ENCODE measurements at regions not wholly inside any gene's neighbourhood (a gene's known extent, or its start where the extent isn't known, plus 50 kb on each side); places are given as distances from the start of the nearest gene placed in this dataset.

DNA sequence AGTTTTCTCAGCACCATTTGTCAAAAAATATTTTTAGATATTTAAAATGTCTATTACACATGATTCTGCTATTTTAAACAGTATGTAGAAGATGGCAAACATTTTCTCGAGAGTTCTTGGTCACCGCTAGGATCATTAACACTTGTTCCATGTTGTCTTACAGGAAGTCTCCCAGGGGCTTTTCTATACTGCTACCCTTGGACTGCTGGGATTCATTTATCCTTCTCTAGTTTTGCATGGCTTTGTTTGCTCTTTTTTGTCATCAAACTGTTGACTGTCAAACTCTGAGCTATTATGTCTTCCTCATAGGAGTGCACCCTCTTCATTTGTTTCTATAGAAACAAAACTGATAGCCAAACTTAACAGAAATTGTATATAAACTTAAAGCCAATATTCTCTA is 184.9 kb downstream of the CDCA7 start:
- Histone ChIP-seq H3K9me3 (ENCODE audit: insufficient read depth, low read length, severe bottlenecking) (no peaks in the 10 kb centered on the region), H3K27me3 (ENCODE audit: insufficient read depth, low read length, poor library complexity) (no peaks in the 10 kb centered on the region), H3K4me2 (ENCODE audit: insufficient read depth, low read length) (no peak overlapping the region), H3K4me1 (ENCODE audit: insufficient read depth, low read length) (peaks cover 8% of the 10 kb centered on the region), H4K20me1 (ENCODE audit: insufficient read depth, low read length) (no peaks in the 10 kb centered on the region), H3K4me3 (ENCODE audit: low read depth in 1 of 2, low read length in 2 of 2) (no peak overlapping the region), H3K9ac (ENCODE audit: low read depth, low read length) (no peak overlapping the region), H2AFZ (ENCODE audit: low read depth, low read length) (no peak overlapping the region), H3K27ac (ENCODE audit: low read length) (no peak overlapping the region), H3K79me2 (ENCODE audit: insufficient read depth, low read length) (no peaks in the 10 kb centered on the region), H3K36me3 (ENCODE audit: insufficient read depth, low read length) (no peaks in the 10 kb centered on the region)
- DNase-seq (no peak), ATAC-seq (ENCODE audit: insufficient read depth, low read depth) (no peak)
- TF ChIP-seq EZH2 (IDR thresholded peaks at IDR 0.05; ENCODE audit: borderline replicate concordance, low read depth, low read length, severe bottlenecking), result no peak
- TF ChIP-seq, protein P1, sequence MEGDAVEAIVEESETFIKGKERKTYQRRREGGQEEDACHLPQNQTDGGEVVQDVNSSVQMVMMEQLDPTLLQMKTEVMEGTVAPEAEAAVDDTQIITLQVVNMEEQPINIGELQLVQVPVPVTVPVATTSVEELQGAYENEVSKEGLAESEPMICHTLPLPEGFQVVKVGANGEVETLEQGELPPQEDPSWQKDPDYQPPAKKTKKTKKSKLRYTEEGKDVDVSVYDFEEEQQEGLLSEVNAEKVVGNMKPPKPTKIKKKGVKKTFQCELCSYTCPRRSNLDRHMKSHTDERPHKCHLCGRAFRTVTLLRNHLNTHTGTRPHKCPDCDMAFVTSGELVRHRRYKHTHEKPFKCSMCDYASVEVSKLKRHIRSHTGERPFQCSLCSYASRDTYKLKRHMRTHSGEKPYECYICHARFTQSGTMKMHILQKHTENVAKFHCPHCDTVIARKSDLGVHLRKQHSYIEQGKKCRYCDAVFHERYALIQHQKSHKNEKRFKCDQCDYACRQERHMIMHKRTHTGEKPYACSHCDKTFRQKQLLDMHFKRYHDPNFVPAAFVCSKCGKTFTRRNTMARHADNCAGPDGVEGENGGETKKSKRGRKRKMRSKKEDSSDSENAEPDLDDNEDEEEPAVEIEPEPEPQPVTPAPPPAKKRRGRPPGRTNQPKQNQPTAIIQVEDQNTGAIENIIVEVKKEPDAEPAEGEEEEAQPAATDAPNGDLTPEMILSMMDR (IDR thresholded peaks at IDR 0.05; ENCODE audit: borderline replicate concordance, extremely low read depth, low read length, poor library complexity, severe bottlenecking), result no peak

DNA sequence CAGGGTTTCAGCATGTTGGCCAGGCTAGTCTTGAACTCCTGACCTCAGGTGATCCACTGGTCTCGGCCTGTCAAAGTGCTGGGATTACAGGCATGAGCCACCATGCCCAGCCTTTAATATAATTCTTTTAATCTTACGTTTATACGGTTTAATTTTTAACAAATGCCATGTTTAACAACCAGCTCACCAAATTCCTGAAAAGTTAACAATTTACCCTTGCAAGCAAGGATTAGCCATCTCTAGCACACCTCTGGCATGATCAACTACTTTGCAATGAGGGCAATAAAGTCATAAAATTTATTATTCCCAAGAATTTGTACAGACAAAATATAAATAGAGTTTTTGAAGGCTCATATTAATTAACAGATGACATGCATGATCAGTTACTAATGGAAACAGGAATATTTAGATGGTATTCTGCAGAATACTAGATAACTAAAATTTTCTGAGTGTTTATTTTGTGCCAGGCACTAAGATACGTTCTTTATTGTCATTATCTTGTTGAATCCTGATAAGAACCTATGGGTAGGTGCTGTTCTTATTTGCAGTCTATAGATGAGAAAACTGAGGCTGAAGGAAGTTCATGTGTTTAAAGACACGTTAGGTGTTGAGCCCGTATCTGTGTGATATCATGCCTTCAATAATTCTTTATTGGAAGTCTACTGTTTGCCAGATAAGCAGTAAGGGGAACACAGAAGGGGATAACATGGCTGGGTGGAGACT is 190.1 kb downstream of the CDCA7 start:
- H3K4me2 ChIP-seq (ENCODE audit: insufficient read depth, low read length), result peak overlapping the region; percentile 51
- DNase-seq (no peak), ATAC-seq (ENCODE audit: insufficient read depth, low read depth) (no peak)
- no peaks in the 10 kb centered on the region for H3K36me3 ChIP-seq (ENCODE audit: insufficient read depth, low read length)
- H3K27me3 ChIP-seq (ENCODE audit: insufficient read depth, low read length, poor library complexity), result no peaks in the 10 kb centered on the region
- H4K20me1 ChIP-seq (ENCODE audit: insufficient read depth, low read length), result no peaks in the 10 kb centered on the region
- no peak for TF ChIP-seq EZH2 (IDR thresholded peaks at IDR 0.05; ENCODE audit: borderline replicate concordance, low read depth, low read length, severe bottlenecking)
- TF ChIP-seq, protein P1 (IDR thresholded peaks at IDR 0.05; ENCODE audit: borderline replicate concordance, extremely low read depth, low read length, poor library complexity, severe bottlenecking), result no peak
- H3K9ac ChIP-seq (ENCODE audit: low read depth, low read length), result peak overlapping the region; percentile 26; the same call in 1 of the 2 replicates
- no peaks in the 10 kb centered on the region for H3K9me3 ChIP-seq (ENCODE audit: insufficient read depth, low read length, severe bottlenecking)
- H2AFZ ChIP-seq (ENCODE audit: low read depth, low read length), result peak overlapping the region; percentile 43; the same call in 1 of the 2 replicates
- peaks cover 40% of the 10 kb centered on the region for H3K4me1 ChIP-seq (ENCODE audit: insufficient read depth, low read length)
- peak overlapping the region in 1 of 2 experiments; percentile 22; a peak in 2 of 4 replicates for H3K4me3 ChIP-seq (ENCODE audit: low read depth in 1 of 2, low read length in 2 of 2)
- no peaks in the 10 kb centered on the region for H3K79me2 ChIP-seq (ENCODE audit: insufficient read depth, low read length)
- peak overlapping the region; percentile 85 for H3K27ac ChIP-seq (ENCODE audit: low read length)

DNA sequence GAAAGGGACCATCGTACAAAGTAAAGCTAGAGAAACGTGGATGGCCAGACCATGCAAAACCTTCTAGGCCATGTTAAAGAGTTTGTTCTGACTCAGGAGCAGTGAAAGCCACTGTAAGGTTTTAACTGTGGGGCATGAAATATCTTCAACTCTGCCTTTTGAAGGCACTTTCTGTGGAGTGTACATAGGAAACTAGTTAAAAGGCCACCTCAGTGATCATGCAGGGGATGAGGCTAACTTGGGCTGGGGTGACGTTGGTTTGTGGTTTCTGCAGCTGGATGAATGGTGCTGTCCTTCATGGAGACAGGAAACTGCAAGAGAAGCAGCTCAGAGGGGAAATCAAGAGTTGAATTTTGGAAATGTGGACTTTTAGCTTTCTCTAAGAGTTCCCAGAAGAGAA is 190.7 kb downstream of the CDCA7 start:
- H3K9me3 ChIP-seq (ENCODE audit: insufficient read depth, low read length, severe bottlenecking), result no peaks in the 10 kb centered on the region
- H3K4me3 ChIP-seq (ENCODE audit: low read depth in 1 of 2, low read length in 2 of 2), result peak overlapping the region in 1 of 2 experiments; percentile 22; a peak in 2 of 4 replicates
- H3K4me1 ChIP-seq (ENCODE audit: insufficient read depth, low read length), result peaks cover 40% of the 10 kb centered on the region
- ATAC-seq (ENCODE audit: insufficient read depth, low read depth) (peak; percentile 98), DNase-seq (peak; percentile 84)
- no peaks in the 10 kb centered on the region for H3K27me3 ChIP-seq (ENCODE audit: insufficient read depth, low read length, poor library complexity)
- H2AFZ ChIP-seq (ENCODE audit: low read depth, low read length), result peak overlapping the region; percentile 43; the same call in 1 of the 2 replicates
- peak overlapping the region; percentile 51 for H3K4me2 ChIP-seq (ENCODE audit: insufficient read depth, low read length)
- peak overlapping the region; percentile 85 for H3K27ac ChIP-seq (ENCODE audit: low read length)
- no peaks in the 10 kb centered on the region for H3K79me2 ChIP-seq (ENCODE audit: insufficient read depth, low read length)
- no peaks in the 10 kb centered on the region for H4K20me1 ChIP-seq (ENCODE audit: insufficient read depth, low read length)
- H3K36me3 ChIP-seq (ENCODE audit: insufficient read depth, low read length), result no peaks in the 10 kb centered on the region
- TF ChIP-seq EZH2 (IDR thresholded peaks at IDR 0.05; ENCODE audit: borderline replicate concordance, low read depth, low read length, severe bottlenecking), result no peak
- TF ChIP-seq, protein P1 (IDR thresholded peaks at IDR 0.05; ENCODE audit: borderline replicate concordance, extremely low read depth, low read length, poor library complexity, severe bottlenecking), result no peak
- H3K9ac ChIP-seq (ENCODE audit: low read depth, low read length), result peak overlapping the region; percentile 26; the same call in 1 of the 2 replicates

Measured in DND-41 (cell line).